Stimulated activated naive CD4-positive, alpha-beta T cell (primary cell): ENCODE measurements at regions not wholly inside any gene's neighbourhood (a gene's known extent, or its start where the extent isn't known, plus 50 kb on each side); places are given as distances from the start of the nearest gene placed in this dataset.
"Not testable (repeated sequence)": the region's sequence is repeated elsewhere in the genome, so short reads cannot be mapped to it uniquely, and the experiment has no call there.

Experiments
- DNase-seq, 6 experiments: peaks; one replicate each; lab custom pipeline; 2025; lab: John Stamatoyannopoulos, UW

GRCh38 chr5:57676222-57677098 lies 193.8 kb upstream of the ACTBL2 start:
- no peak for DNase-seq

DNA sequence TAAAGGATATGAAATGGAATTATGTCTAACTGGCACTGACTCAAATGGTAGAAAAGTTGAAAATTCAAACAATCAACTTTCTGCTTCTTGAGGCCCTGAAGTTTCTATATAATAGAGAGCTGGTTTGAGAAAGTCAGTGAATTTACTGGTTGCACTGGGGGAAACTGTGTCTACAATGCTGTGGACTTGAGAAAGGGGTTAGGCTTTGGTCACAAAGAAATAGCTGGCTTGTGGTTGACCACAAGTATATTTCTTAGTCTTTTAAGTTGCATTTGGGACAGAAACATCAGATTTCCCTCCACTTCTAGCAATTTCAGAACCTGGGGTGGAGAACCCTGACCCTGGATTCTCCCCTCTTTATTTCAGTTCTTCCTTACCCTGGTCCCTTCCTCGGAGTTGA lies 192.6 kb upstream of the ACTBL2 start:
- no peak for DNase-seq

GRCh38 chr5:57671371-57671770 lies 188.8 kb upstream of the ACTBL2 start:
- no peak for DNase-seq

GRCh38 chr5:57666582-57666981 lies 184.0 kb upstream of the ACTBL2 start:
- DNase-seq = no peak

GRCh38 chr5:57665146-57665936 lies 182.7 kb upstream of the ACTBL2 start:
- no peak for DNase-seq

DNA sequence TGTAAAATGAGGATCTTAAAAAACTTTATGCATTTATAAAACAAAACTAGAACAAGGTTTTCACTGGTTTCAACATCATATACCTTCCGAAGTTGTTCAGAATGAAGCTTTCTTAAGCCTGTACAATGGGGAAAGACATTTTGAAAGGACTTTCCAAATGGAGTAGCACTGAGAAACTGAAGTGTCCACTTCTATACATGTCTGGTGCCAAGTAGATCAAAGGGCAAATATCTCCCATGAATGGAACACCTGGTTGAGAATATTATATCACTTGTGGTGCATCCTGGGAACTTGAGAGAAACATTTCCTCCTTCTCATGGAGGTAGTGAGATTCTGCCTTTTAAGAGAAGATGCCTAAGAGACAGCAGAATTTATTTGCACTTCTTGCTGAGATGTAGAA lies 182.1 kb upstream of the ACTBL2 start:
- no peak for DNase-seq

DNA sequence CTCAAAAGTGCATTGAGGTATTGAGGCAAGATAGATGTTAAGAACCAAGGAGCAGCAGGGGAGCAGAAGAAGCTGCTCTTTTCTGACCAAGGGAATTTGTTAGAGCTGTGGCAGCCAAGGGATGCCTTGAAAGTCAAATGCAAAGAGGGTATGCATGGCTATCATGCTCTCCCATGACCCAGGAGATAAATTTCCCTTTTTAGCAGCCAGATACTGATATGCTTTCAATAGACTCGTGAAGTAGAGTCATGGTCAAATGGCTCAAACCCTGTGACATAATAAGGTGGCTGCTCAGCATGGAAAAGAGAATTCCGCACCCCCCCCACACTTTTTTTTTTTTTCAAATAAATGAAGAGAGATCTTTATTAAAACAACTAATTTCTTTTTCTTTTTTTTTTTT lies 180.9 kb upstream of the ACTBL2 start:
- no peak for DNase-seq

DNA sequence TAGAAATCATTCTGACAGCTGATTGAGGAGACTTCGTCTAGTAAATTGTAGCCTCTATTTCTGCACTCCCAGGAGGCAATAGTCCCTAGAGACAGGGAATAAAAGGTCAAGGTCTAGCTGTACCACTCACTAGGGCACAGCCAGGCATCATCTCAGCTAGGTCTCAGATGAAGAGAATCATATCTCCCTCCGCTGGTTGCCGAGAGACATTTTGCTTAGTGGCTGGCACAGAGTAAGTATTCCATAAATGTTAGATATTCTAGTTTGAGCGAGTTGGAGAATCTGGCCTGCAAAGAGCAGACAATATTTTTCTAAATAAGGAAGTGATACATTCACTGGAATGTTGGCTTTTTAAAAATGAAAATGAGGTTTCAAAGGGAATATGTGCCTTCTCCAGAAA lies 180.4 kb upstream of the ACTBL2 start:
- DNase-seq = no peak

GRCh38 chr5:57659886-57660285 lies 177.3 kb upstream of the ACTBL2 start:
- no peak for DNase-seq

DNA sequence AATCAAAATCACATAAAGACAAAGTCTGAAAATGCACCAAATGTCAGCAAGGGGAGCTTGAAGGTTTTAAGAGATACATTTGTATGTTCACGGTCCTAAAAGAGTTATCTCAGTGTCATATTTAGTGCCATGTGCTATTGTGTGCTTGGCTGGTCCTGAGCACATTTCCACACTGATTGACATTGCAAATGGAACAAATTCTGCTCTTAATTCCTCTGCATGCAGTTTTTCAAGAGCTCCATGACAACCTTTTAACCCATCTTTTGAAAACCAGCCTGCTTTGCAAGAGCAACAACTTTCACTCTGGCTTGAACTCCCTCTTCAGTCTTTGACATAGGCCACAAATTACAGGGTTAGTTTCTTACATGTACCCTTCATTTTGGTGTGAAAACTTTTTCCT lies 175.4 kb upstream of the ACTBL2 start:
- no peak for DNase-seq

GRCh38 chr5:57655228-57655627 lies 172.6 kb upstream of the ACTBL2 start:
- no peak for DNase-seq

DNA sequence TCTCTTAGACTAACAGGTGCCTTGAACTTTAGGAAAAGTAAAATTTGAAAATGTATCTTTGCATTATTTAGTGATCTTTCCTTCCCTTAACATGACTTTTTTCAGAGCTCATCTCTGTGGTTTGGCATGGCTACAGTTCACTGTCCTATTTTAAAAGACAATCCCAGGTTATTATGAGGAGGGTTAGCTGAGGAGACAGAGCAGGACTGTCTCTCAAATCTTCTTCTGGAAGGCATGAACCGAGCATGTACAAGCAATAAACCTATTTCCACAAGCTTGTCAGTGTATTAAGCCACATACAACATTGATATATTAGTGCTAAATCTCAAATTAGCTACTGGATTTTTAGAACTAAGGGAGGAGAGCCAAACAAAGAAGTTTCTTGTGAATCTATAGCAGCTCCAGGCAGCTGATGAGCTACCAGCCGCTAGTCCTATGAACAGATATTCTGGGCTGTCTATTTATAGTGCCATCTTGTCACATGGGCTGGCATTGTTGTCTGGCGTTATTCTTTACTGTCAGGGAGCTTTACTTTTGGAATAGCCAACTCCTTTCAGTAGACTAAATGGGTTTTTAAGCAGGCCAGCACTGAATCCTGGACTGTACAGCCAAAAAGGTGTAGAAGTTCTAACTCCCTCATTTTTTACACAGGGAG lies 171.2 kb upstream of the ACTBL2 start:
- no peak for DNase-seq

- no peak for DNase-seq
These were observed 168.5 kb upstream of the ACTBL2 start for GRCh38 chr5:57651127-57651526.

GRCh38 chr5:57650360-57651069 lies 167.9 kb upstream of the ACTBL2 start:
- peak in 4 of 6 experiments; percentile 0 to 21 (median 4) for DNase-seq

GRCh38 chr5:57642698-57643097 lies 160.1 kb upstream of the ACTBL2 start:
- DNase-seq = no peak

DNA sequence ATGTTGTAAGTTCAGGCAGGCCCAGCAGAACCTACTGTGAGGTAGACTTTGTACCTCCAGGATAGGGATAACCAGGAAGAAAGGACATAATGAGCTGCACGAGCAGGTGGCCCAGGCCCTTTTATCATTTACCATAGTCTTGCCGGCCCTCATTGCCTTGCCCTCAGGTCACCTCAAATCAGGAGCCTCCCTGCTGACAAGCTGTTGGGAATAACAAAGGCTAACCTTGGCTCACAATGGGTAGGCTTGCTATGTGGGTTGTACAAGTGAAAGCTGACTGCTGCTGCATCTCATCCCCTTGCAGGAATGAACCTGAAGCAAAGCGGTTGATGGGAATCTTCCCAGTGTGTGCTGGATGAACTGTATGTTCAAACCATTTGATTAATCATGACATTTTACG lies 159.5 kb upstream of the ACTBL2 start:
- no peak for DNase-seq

GRCh38 chr5:57635146-57635777 lies 152.7 kb upstream of the ACTBL2 start:
- no peak for DNase-seq

GRCh38 chr5:57632937-57633336 lies 150.3 kb upstream of the ACTBL2 start:
- DNase-seq = no peak

DNA sequence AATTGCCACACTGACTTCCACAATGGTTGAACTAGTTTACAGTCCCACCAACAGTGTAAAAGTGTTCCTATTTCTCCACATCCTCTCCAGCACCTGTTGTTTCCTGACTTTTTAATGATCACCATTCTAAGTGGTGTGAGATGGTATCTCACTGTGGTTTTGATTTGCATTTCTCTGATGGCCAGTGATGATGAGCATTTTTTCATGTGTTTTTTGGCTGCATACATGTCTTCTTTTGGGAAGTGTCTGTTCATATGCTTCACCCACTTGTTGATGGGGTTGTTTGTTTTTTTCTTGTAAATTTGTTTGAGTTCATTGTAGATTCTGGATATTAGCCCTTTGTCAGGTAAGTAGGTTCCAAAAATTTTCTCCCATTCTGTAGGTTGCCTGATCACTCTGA lies 148.5 kb upstream of the ACTBL2 start:
- DNase-seq = not testable (repeated sequence)

DNA sequence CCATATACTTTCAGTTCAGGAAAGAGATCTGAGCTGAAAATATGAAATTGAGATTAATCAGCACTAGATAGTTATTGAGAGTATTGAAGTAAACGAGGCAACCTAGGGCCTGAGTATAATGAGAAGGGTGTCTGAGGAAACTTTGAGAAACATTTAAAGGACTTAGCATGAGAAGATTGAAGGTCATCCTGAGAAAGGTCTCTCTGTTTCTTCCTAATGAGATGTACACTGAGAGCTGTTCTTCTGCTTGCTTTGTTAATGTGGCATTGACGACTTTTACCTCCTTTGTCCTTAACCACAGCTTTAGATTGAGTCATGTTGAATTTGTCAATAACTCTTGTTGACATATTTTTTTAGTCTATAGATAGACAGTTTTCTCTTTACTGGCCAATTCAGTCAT lies 145.1 kb upstream of the ACTBL2 start:
- DNase-seq = no peak

- no peak for DNase-seq
These were observed 144.1 kb upstream of the ACTBL2 start for GRCh38 chr5:57626703-57627102.

DNA sequence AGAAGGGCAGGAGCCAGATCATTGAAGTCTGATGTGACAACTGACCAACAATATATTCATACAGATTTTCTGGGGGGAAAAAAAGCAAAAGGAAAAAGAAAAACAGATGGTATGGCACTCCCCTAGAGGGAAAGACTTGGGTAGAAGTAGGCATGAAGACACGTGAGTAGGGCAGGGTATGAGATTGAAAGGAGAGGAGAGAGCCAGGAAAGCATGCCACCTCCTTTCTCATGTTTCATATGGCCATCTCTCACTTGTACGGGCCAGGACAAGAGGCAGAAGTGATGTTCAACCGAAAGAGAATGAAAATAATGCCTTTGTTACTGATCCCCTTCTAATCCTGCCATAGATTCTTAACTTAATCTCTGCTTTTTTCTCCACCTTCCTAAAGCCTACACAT lies 139.0 kb upstream of the ACTBL2 start:
- no peak for DNase-seq
